Duodenal mucosa (tissue), 2 donors: ENCODE measurements at regions not wholly inside any gene's neighbourhood (a gene's known extent, or its start where the extent isn't known, plus 50 kb on each side); places are given as distances from the start of the nearest gene placed in this dataset.

Source experiments
- H3K27ac ChIP-seq: one replicate; pipeline ENCODE4 v1.7.0; 2013; ENCODE audit warnings: low read depth, low read length
- H3K27me3 ChIP-seq, 2 donors: one replicate each; pipeline ENCODE4 v1.7.0; 2013; ENCODE audit warnings: low read length in 2 of 2, control low read depth in 1 of 2; ENCODE audit not compliant: insufficient read depth in 2 of 2, control insufficient read depth in 1 of 2
- H3K36me3 ChIP-seq, 2 donors: one replicate each; pipeline ENCODE4 v1.7.0; 2013; ENCODE audit warnings: low read length in 2 of 2, control low read depth in 1 of 2; ENCODE audit not compliant: insufficient read depth in 2 of 2, control insufficient read depth in 1 of 2
- H3K4me1 ChIP-seq, 2 donors: one replicate each; pipeline ENCODE4 v1.7.0; 2013; ENCODE audit warnings: low read length in 2 of 2, control low read depth in 1 of 2; ENCODE audit not compliant: insufficient read depth in 2 of 2, control insufficient read depth in 1 of 2
- H3K4me3 ChIP-seq, 2 donors: one replicate each; pipeline ENCODE4 v1.7.0; 2013; ENCODE audit warnings: low read length in 2 of 2, low read depth in 1 of 2
- H3K9ac ChIP-seq, 2 donors: one replicate each; pipeline ENCODE4 v1.7.0; 2013; ENCODE audit warnings: low read length in 2 of 2, low read depth in 1 of 2
- H3K9me3 ChIP-seq, 2 donors: one replicate each; pipeline ENCODE4 v1.7.0; 2013; ENCODE audit warnings: low read length in 2 of 2, control low read depth in 1 of 2; ENCODE audit not compliant: control insufficient read depth in 1 of 2

DNA sequence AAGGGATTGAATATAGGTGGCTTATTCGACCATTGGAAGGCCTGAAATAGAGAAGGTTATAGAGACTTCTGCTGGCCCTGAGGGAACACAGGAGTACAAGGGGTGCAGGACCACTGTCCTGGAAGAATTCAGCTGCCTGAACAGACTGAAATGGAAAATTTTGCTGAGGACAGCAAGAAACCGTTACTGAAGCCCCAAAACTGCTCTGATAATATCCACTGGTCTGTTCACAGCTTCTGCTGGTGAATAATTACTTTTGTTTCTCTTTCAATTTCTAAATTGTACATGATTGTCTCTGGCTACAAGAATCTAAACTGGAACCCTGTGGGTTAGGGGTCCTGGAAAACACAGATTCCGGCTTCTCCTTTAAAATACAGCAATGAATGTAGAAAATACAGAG, 218.5 kb upstream of the CDH12 start:
- Histone ChIP-seq H3K4me1 (no peaks in the 10 kb centered on the region), H3K27me3 (no peaks in the 10 kb centered on the region), H3K4me3 (no peak overlapping the region), H3K9ac (no peak overlapping the region), H3K36me3 (no peaks in the 10 kb centered on the region), H3K9me3 (no peaks in the 10 kb centered on the region), H3K27ac (no peak overlapping the region)

DNA sequence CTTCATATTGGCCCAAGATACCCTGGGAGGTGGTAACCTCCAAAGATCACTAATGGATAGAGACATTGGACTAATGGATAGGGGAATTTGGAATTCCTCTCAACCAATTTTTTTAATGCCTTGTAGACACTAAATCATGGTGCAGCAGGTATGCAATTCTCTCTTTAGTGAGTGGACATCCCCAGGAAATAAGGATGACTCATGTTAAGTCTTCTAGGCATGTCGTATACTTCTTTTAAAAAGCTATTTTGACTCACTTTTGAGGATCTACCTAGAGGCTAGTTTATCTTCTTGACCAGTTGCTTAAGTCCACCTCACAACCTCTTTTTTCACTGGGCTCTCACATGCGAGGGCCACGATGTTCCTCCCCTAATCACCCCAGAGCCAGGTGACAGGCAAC, 211.6 kb upstream of the CDH12 start:
- Histone ChIP-seq H3K27ac (no peak overlapping the region), H3K4me3 (no peak overlapping the region), H3K9me3 (no peaks in the 10 kb centered on the region), H3K27me3 (no peaks in the 10 kb centered on the region), H3K4me1 (no peaks in the 10 kb centered on the region), H3K9ac (no peak overlapping the region), H3K36me3 (no peaks in the 10 kb centered on the region)

DNA sequence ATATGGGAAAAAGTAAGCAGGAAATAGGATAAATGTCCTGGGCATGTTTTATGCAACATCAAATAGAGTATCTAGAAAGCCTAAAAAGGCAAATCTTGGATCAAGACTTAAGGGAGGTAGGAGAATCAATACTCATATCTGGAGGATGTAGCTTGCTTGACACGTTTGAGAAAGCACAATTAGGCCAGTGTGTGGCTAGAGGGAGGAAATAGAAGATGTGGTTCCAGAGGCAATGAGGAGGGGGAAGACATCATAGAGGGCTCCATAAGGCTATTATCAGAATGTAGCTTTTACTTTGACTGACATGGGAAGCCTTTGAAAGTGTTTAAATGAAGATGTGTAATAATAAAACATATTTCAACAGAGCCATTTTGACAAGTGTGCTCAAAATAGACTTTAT, 200.7 kb upstream of the CDH12 start:
- Histone ChIP-seq H3K27ac (no peak overlapping the region), H3K36me3 (no peaks in the 10 kb centered on the region), H3K27me3 (no peaks in the 10 kb centered on the region), H3K4me1 (no peaks in the 10 kb centered on the region), H3K9ac (no peak overlapping the region), H3K4me3 (no peak overlapping the region), H3K9me3 (no peaks in the 10 kb centered on the region)

DNA sequence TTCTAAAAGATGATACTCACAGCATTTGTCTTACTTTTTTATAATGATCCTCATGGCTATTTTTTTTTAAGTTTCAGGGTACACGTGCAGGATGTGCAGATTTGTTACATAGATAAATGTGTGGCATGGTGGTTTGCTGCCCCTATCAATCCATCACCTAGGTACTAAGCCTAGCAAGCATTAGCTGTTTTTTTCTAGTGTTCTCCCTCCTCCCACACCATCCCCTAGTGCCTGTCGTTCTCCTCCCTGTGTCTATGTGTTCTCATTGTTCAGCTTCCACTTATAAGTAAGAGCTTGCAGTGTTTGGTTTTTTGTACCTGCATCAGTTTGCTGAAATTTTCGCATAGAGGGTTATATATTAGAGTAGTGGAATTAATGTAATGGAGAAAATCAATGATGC, 189.1 kb upstream of the CDH12 start:
- H3K27me3 ChIP-seq: no peaks in the 10 kb centered on the region
- H3K36me3 ChIP-seq: no peaks in the 10 kb centered on the region
- no peaks in the 10 kb centered on the region for H3K4me1 ChIP-seq
- H3K4me3 ChIP-seq: no peak overlapping the region
- no peaks in the 10 kb centered on the region for H3K9me3 ChIP-seq
- H3K9ac ChIP-seq: no peak overlapping the region
- no peak overlapping the region for H3K27ac ChIP-seq

DNA sequence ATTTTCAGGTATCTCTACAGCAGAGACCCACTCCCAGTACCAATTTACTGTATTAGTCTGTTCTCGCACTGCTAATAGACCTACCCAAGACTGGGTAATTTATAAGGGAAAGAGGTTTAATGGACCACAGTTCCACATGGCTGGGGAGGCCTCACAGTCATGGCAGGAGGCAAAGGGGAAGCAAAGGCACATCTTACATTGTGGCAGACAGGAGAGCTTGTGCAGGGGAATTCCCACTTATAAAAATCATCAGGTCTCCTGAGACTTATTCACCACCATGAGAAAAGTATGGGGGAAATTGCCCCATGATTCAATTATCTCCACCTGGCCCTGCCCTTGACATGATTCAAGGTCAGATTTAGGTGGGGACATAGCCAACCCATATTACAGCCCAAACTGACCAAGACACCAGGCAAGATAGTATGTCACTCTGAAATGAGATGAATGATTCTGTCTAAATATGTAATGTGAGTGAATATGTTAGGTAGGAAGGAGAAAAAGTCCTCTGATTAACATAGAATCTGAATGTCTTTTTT, 182.5 kb upstream of the CDH12 start:
- H3K9me3 ChIP-seq: no peaks in the 10 kb centered on the region
- H3K9ac ChIP-seq: no peak overlapping the region
- no peaks in the 10 kb centered on the region for H3K27me3 ChIP-seq
- H3K4me1 ChIP-seq: no peaks in the 10 kb centered on the region
- no peaks in the 10 kb centered on the region for H3K36me3 ChIP-seq
- no peak overlapping the region for H3K4me3 ChIP-seq
- no peak overlapping the region for H3K27ac ChIP-seq

DNA sequence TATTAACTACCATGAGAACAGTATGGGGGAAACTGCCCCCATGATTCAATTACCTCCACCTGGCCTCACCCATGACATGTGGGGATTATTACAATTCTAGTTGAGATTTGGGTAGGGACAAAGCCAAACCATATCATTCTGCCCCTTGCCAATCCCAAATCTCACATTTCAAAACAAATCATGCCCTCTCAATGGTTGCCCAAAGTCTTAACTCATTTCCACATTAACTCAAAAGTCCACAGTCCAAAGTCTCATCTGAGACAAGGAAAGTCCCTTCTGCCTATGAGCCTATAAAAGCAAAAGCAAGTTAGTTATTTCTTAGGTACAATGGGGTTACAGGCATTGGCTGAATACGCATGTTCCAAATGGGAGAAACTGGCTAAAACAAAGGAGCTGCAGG, 180.7 kb upstream of the CDH12 start:
- no peaks in the 10 kb centered on the region for H3K9me3 ChIP-seq
- H3K4me3 ChIP-seq: no peak overlapping the region

DNA sequence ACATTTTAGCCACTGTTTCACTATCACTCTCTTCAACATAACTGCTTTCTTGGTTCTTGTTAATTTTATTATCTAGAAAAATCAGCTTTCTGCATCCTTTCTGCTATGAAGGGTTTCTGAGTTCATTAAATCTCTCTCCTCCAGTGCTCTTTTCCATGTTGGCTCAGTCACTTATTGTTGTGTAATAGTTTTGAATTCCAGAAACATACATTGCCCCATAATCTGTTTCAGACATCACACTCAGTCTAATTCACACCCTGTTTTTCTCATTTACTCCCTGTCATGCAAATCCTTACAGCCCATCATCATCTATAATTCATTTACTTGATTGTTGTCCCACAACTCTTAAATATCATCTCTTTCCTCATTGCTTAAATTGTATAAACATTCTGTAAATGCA, 176.1 kb upstream of the CDH12 start:
- H3K27me3 ChIP-seq: no peaks in the 10 kb centered on the region
- H3K36me3 ChIP-seq: no peaks in the 10 kb centered on the region
- no peaks in the 10 kb centered on the region for H3K4me1 ChIP-seq
- H3K9ac ChIP-seq: no peak overlapping the region
- no peaks in the 10 kb centered on the region for H3K9me3 ChIP-seq
- no peak overlapping the region for H3K4me3 ChIP-seq
- H3K27ac ChIP-seq: no peak overlapping the region

More for the DNA sequence above, 180.7 kb upstream of the CDH12 start:
- H3K27me3 ChIP-seq: no peaks in the 10 kb centered on the region
- H3K36me3 ChIP-seq: no peaks in the 10 kb centered on the region
- H3K9ac ChIP-seq: no peak overlapping the region
- H3K27ac ChIP-seq: no peak overlapping the region
- no peaks in the 10 kb centered on the region for H3K4me1 ChIP-seq

DNA sequence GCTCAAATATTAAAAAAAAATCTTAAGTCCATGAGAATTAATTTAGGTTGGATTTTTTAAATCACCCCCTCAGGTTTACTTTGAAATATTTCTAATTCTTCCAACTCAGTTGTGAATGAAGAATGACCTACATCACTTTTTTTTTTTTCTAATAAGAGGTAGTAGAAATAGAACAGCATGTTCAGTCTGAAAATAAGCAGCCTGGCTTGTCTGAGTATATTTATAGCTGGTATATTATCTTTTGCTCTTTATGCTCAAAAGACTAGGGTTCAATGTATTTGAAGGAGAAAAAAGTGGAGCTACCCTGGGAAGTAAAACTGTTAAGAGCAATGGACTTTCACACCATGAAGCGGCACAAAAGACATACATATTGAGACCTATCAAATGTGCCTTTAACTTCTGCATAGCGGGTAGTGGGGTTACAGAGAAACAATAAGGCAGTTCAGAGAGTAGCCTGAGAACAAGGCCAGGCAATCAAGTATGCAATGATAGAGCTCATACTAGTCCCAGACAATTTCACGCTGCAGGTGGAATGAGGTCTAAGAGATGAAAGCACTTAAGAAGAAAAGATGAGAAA, 175.4 kb upstream of the CDH12 start:
- no peaks in the 10 kb centered on the region for H3K36me3 ChIP-seq
- H3K4me3 ChIP-seq: no peak overlapping the region
- H3K27me3 ChIP-seq: no peaks in the 10 kb centered on the region
- no peaks in the 10 kb centered on the region for H3K4me1 ChIP-seq
- H3K9ac ChIP-seq: no peak overlapping the region
- H3K9me3 ChIP-seq: no peaks in the 10 kb centered on the region
- H3K27ac ChIP-seq: no peak overlapping the region

DNA sequence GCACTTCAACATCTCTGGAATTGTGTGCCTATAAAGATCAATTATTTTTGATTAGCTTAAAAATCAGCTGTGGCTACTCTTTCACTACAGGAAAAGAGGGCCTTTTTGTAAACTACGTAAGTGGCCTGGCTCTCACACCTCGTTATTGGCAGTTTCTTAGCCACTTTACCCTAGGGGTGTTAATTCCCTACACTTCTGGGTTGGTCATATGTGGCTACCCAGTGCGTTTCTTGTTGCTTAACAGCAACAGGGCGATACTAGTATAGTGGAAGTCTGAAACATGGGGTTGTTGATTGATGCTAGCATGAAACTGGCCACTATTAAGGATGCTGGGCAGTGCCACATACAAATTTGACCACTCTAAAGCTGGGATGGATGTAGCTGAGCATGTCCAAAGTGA, 174.7 kb upstream of the CDH12 start:
- Histone ChIP-seq H3K9ac (no peak overlapping the region), H3K4me1 (no peaks in the 10 kb centered on the region), H3K27me3 (no peaks in the 10 kb centered on the region), H3K27ac (no peak overlapping the region), H3K9me3 (no peaks in the 10 kb centered on the region), H3K36me3 (no peaks in the 10 kb centered on the region), H3K4me3 (no peak overlapping the region)

DNA sequence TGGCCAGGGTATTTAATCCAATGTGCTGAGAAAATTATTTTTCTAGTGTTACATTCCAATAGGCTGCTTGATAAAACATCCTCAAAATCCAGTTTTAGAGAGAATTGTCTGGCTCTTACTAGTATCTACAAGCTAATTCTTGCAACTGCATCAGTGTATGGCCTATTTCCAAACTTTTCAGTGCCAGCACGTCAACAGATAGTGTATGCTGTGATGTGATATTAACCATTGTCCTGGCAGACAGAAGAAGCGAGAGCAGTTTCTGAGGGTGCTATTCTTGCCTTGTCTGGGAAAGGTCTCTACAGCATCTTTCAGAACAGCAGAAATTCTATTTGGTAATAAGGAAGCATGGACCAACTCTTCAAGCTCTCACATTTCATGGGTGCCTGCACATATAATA, 174.2 kb upstream of the CDH12 start:
- no peak overlapping the region for H3K4me3 ChIP-seq
- no peak overlapping the region for H3K9ac ChIP-seq
- no peaks in the 10 kb centered on the region for H3K4me1 ChIP-seq
- no peaks in the 10 kb centered on the region for H3K36me3 ChIP-seq
- no peak overlapping the region for H3K27ac ChIP-seq
- H3K27me3 ChIP-seq: no peaks in the 10 kb centered on the region
- H3K9me3 ChIP-seq: no peaks in the 10 kb centered on the region
